ENCODE measurements at regions not wholly inside any gene's neighbourhood (a gene's known extent, or its start where the extent isn't known, plus 50 kb on each side); places are given as distances from the start of the nearest gene placed in this dataset.

GRCh38 chr21:38927776-38928175, 122.0 kb downstream of the ETS2 start:
- Histone ChIP-seq H3K36me3 (ENCODE audit: control insufficient read depth in 4 of 4, insufficient read depth in 3 of 4, low read depth in 1 of 4, low read length in 3 of 4) (no peaks in the 10 kb centered on the region), H3K4me3 (ENCODE audit: low read depth in 1 of 3, low read length in 3 of 3) (no peak overlapping the region), H3K27me3 (ENCODE audit: control insufficient read depth in 4 of 4, insufficient read depth in 4 of 4, low read length in 3 of 4) (no peaks in the 10 kb centered on the region), H3K27ac (ENCODE audit: low read depth in 1 of 2, low read length in 2 of 2) (no peak overlapping the region), H3K4me1 (ENCODE audit: control insufficient read depth in 4 of 4, insufficient read depth in 4 of 4, low read length in 3 of 4) (peaks cover 0 to 3% (median 0%) of the 10 kb centered on the region in 4 donors), H3K9ac (ENCODE audit: low read depth in 1 of 2, low read length in 2 of 2) (no peak overlapping the region), H3K9me3 (ENCODE audit: control insufficient read depth in 4 of 4, low read length in 3 of 4) (no peaks in the 10 kb centered on the region)
- WGBS: 90% methylated on average over 3 of the region's 3 CpGs
- no peak for DNase-seq (ENCODE audit: low spot score)
- TF ChIP-seq EGR1 (IDR thresholded peaks at IDR 0.05; ENCODE audit: low read depth in 2 of 2) (no peak), HNF4A (conservative IDR thresholded peaks at IDR 0.05) (no peak), ZBTB33 (IDR thresholded peaks at IDR 0.05) (no peak), TAF1 (conservative IDR thresholded peaks at IDR 0.05) (no peak), CTCF (IDR thresholded peaks at IDR 0.05; ENCODE audit: low read depth, low read length, missing input control) (no peak), YY1 (IDR thresholded peaks at IDR 0.05) (no peak)

- Histone ChIP-seq H3K27ac (ENCODE audit: low read depth in 1 of 2, low read length in 2 of 2) (peak overlapping the region; percentile 7 to 42), H3K9me3 (ENCODE audit: control insufficient read depth in 4 of 4, low read length in 3 of 4) (no peaks in the 10 kb centered on the region), H3K27me3 (ENCODE audit: control insufficient read depth in 4 of 4, insufficient read depth in 4 of 4, low read length in 3 of 4) (no peaks in the 10 kb centered on the region), H3K36me3 (ENCODE audit: control insufficient read depth in 4 of 4, insufficient read depth in 3 of 4, low read depth in 1 of 4, low read length in 3 of 4) (no peaks in the 10 kb centered on the region), H3K4me3 (ENCODE audit: low read depth in 1 of 3, low read length in 3 of 3) (peak overlapping the region in 1 of 3 donors; percentile 7), H3K4me1 (ENCODE audit: control insufficient read depth in 4 of 4, insufficient read depth in 4 of 4, low read length in 3 of 4) (peaks cover 0 to 3% (median 0%) of the 10 kb centered on the region in 4 donors), H3K9ac (ENCODE audit: low read depth in 1 of 2, low read length in 2 of 2) (no peak overlapping the region)
- DNase-seq (ENCODE audit: low spot score): no peak
- TF ChIP-seq RAD21 (IDR thresholded peaks at IDR 0.05) (peak; percentile 23 to 26), REST (IDR thresholded peaks at IDR 0.05) (no peak), YY1 (IDR thresholded peaks at IDR 0.05) (no peak), GABPA (IDR thresholded peaks at IDR 0.05 in 1 of 2, conservative IDR thresholded peaks at IDR 0.05 in 1 of 2) (no peak), HNF4A (conservative IDR thresholded peaks at IDR 0.05) (no peak), RXRA (IDR thresholded peaks at IDR 0.05) (peak in 1 of 2 donors; percentile 12), CTCF (IDR thresholded peaks at IDR 0.05; ENCODE audit: low read depth, low read length, missing input control) (no peak), EGR1 (IDR thresholded peaks at IDR 0.05; ENCODE audit: low read depth in 2 of 2) (no peak), JUND (IDR thresholded peaks at IDR 0.05) (no peak), NR2F2 (IDR thresholded peaks at IDR 0.05) (peak; percentile 36), SP1 (IDR thresholded peaks at IDR 0.05) (no peak)
- 51% methylated on average over 7 of the region's 7 CpGs for WGBS
Observed at GRCh38 chr21:38925923-38926322, 120.2 kb downstream of the ETS2 start.
